NOMO-1 (cell line): ENCODE measurements at regions not wholly inside any gene's neighbourhood (a gene's known extent, or its start where the extent isn't known, plus 50 kb on each side); places are given as distances from the start of the nearest gene placed in this dataset.

Source experiments
- DNase-seq, 2 experiments: peaks; one replicate each; lab custom pipeline; 2025; ENCODE audit not compliant: unreplicated experiment in 2 of 2; lab: John Stamatoyannopoulos, UW

DNA sequence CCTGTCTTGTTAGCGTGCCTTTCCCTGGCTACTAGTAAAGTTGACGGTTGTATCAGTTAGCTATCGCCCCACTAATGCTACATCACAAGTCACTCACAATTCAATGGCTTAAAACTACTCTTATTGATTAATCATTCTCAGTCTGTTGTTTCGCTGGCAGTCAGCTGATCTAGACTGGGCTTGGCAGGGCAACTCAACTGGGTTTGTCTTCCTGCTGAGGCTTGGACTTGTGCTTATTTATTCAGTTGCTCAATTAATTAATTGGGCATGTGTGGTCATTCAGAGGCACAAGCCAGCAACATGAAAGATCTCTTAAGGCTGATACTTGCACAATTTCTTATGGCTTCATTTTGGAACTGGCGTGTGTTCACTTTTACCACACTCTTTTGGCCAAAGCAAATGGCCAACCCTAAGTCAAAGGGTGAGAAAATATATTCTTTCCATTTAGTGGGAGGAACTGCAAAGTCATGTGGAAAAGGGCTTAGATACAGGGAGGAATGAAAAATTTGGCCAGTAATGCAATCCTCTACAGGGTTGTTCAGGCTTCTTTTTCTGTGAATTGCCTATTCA, 333.5 kb downstream of the GPR37 start:
- no peak for DNase-seq

DNA sequence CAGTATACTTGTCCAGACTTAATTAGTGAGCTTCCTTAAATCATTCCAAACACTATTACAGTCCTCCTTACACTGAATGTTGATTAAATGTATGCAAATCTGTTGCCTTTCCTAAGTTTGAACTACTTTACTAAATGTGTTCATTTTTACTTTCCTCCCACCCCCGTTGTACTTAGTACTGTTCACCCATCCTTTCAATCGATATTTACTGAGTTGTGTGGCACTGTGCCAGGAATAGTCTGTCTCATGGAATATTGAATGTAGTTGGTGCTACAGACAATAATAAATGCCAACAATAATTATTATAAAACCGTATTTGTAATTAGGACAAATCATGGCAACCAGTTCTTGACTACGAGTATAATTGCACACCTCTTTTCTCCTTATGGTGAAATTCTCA, 335.7 kb downstream of the GPR37 start:
- no peak for DNase-seq

GRCh38 chr7:124428781-124429180, 336.8 kb downstream of the GPR37 start:
- DNase-seq = no peak

GRCh38 chr7:124426621-124427020, 339.0 kb downstream of the GPR37 start:
- no peak for DNase-seq

- DNase-seq = no peak
These were observed 341.7 kb downstream of the GPR37 start for GRCh38 chr7:124423863-124424262.

DNA sequence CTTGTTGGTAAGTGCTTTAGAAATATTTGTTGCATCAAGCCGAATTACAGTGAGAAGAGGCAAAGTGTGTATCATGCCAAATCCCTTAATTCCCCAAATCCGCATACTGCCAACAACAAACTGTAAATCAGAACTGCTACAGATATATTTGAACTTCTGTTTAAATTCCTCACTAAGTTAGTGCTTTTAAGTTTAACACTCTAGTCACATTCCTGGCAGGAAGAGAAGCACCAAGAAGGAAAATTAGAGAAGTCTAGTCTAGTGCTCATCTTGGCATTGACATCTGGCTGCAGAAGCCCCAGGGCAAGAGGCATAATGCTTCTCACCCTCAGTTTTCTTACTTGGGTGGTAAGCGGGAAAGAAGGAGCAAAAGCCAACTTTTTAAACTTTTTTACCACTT, 343.5 kb downstream of the GPR37 start:
- no peak for DNase-seq

GRCh38 chr7:124420367-124420766, 345.2 kb downstream of the GPR37 start:
- DNase-seq = no peak

DNA sequence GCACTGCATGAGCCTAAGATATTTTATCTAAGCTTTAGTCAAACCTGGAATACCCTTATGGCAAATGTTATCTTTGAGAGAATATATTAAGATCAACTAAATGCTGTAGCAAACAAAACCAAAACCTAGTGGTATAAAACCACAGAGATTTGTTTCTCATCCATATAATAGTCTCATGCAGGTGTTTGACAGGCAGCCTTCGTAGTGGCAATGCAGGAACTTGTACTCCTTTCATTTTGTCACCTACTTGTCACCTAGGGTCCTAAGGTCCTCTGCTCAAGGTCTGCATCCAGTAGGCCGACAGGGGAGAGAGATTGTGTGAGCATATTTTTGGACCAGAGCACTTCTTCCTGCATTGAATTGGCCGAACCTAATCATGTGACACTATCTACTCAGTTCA, 352.6 kb downstream of the GPR37 start:
- no peak for DNase-seq

DNA sequence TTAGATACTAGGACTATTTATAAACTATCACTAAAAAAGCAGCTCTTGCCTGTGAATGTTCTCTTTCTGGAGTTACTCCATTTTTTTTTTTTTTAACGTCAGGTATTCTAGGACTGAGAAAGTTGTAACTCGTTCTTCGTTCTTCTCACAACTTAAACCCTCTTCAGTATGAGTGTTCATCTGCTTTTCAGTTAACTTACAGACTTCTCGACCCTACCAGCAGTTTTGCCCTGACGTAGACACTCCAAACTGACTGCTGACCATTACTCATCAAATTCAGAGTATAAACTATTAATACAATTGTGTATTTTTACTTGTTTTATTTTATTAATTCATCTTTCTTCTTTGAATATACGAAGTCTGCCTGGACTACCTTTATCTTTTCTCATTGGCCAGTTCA, 353.1 kb downstream of the GPR37 start:
- no peak for DNase-seq

DNA sequence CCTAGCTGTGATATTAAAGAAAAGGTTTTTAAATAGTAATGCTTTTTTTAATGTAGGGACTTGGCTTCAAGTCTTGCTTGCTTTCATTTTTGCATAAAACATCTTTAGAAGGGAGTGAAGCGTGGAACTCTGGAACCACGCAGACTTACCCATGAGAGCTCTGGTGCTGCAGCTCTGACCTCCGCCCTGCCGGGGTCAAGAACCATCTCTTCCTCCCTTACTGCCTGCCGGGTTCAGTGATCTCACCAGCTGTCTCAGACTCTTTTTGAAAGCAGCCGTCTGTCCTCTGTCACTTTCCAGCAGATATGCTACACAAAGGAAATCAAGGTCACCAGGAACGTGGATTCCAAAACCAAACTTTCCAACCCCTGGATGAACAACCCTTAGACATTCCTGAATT, 353.8 kb downstream of the GPR37 start:
- DNase-seq = no peak

DNA sequence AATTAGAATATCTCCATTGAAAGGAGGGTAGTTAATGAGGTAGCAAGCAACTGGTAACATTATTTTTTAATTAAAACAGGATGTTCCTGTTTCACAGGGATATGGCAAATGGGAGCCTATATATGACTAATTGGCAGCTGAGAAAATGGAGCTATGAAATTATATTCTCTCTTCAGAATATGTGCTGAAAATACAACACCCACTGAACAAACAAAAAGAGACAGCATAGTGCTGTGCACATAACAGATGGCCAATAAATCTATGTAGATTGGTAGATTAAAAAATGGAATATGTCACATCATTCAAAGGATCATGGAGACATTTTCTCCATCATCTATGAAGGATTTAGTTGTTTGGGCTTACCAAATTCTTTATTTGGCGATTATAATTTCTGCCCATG, 362.0 kb downstream of the GPR37 start:
- no peak for DNase-seq

GRCh38 chr7:124403112-124403511, 362.5 kb downstream of the GPR37 start:
- DNase-seq = no peak

DNA sequence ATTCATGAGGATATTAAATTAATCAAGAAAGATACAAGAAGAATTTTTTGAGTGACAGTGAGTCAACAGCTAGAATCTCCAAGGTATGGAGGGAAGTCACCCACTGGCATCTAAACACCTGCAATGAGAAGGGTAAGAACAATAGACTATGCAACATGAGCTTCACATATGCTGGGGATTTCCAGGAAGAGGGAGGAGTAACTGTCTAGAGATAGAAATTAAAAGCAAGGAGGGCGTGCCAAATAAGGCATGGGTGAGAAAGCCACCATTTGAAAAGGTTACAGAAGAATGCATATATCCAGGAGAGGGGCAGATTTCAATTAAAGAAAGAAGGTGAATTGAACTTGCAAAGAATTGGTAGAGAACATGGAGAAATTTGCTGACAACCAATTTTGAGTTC, 365.7 kb downstream of the GPR37 start:
- DNase-seq = no peak

- no peak for DNase-seq
These were observed 366.2 kb upstream of the TMEM229A start for GRCh38 chr7:124398937-124399552.

DNA sequence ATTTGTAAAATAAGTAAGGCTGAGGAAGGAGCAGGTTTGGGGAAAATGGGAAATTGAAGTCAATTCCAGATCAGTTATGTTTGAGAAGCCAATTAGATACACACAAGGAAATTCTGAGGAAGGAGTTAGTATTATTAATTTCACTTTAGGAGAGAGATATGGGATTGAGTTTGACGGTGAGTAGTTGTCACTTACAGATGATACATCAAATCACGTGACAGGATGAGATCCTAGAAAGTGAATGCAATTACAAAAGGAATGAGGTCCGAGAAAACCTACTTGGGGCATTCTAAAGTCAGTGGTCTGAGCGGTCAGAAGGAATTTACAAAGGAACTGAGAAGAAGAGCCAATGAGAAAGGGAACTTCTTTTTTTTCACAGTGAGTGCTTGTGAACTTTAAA, 364.3 kb upstream of the TMEM229A start:
- no peak for DNase-seq

GRCh38 chr7:124390301-124390700, 357.4 kb upstream of the TMEM229A start:
- DNase-seq = no peak

GRCh38 chr7:124388751-124389150, 355.9 kb upstream of the TMEM229A start:
- no peak for DNase-seq

DNA sequence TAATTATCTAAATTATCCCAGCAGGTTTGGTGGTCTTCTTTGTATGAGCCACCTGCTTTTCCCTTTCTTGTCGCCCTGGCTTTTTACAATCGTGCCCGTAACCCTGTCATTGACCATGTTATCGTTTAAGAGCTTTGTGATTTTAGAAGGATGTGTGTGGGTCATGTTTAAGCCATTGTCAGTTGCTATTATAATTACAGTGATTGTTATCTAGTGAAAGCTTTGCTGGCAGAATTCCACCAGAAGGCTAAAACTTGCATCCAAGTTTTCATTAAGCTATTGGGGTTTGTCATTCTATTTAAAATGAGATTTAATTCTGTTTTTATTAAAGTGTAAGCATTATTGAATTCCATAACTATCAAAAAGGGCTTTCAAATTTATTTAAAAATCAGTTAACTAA, 354.2 kb upstream of the TMEM229A start:
- no peak for DNase-seq

- DNase-seq = no peak
These were observed 346.4 kb upstream of the TMEM229A start for GRCh38 chr7:124379296-124379695.

DNA sequence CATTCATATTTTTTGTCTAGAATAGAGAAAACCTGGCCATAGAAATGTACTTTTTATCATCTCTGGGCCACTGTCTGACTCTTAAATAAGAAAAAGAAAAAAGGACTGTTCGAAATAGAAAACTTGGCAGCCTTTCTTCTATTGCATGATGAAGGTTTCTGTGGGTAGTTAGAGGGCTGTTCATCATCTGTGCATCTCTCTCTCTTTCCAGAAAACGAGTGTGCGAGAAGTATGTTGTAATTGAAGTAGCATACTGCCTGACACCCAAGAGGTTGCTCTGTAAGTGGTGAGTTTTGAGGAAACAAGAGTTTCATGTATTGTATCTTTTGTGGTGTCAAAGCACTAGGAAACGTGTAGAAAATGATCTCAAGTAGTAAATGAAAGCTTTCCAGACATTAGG, 343.2 kb upstream of the TMEM229A start:
- DNase-seq = peak in 1 of 2 experiments; percentile 27

DNA sequence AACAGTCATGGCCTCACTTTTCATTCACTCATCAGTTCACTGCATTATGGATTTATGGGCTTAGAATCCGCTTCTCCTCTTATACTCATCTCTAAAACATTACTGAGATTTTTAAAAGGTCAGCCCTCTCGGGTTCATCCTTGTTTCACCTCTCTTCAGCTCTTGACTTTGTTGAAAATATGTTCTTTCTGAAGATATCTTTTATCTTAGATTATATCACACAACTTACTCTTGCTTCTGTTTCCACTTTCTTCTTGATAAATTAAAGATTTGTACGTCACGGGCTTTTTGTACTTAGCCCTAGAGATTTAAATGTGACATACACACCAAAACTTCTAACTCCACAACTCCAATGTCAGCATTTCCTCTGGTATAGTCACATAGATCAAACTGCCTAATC, 342.5 kb upstream of the TMEM229A start:
- no peak for DNase-seq

GRCh38 chr7:124369310-124369709, 336.4 kb upstream of the TMEM229A start:
- no peak for DNase-seq

GRCh38 chr7:124366118-124366517, 333.3 kb upstream of the TMEM229A start:
- DNase-seq = peak; percentile 8 to 17
